Omental fat pad (tissue), 3 donors: ENCODE measurements at regions not wholly inside any gene's neighbourhood (a gene's known extent, or its start where the extent isn't known, plus 50 kb on each side); places are given as distances from the start of the nearest gene placed in this dataset.

Experiments used
- ATAC-seq: fragments of 150-250 bp; one replicate; pipeline ENCODE4 v1.9.1; 2016; ENCODE audit warnings: mild to moderate bottlenecking, moderate library complexity; ENCODE audit not compliant: low FRiP score
- DNase-seq: peaks from one replicate; pipeline ENCODE4 v3.0.0-alpha.2; 2019; ENCODE audit warnings: low spot score
- TF ChIP-seq, protein P1 (sequence below), 3 donors: fragments of 450-650 bp; IDR thresholded peaks; one replicate each; pipeline ENCODE4 v1.5.1; 2016 to 2017; ENCODE audit warnings: antibody characterized with exemption in 3 of 3, mild to moderate bottlenecking in 3 of 3, moderate library complexity in 2 of 3

DNA sequence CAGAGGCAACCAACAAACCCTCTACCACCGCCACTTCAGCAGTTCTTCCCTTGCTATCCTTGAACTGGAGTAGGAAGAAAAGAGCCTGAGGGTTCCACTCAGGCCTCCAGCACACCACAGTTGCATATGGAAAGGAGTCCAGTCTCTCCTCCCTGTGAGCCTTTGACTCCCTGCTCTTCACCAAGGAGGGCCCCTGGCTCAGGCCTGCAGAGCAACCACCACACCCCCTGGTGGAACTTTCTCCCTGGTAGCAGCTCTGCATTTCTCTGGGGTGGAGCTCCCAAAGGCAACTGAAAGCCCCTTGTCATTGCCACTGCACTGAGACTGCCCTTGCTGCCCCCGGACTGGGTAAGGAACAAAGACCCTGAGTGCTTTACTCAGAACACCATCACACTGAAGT is 1021.5 kb upstream of the ADGRL2 start:
- no peak for ATAC-seq
- DNase-seq: no peak
- TF ChIP-seq, protein P1, sequence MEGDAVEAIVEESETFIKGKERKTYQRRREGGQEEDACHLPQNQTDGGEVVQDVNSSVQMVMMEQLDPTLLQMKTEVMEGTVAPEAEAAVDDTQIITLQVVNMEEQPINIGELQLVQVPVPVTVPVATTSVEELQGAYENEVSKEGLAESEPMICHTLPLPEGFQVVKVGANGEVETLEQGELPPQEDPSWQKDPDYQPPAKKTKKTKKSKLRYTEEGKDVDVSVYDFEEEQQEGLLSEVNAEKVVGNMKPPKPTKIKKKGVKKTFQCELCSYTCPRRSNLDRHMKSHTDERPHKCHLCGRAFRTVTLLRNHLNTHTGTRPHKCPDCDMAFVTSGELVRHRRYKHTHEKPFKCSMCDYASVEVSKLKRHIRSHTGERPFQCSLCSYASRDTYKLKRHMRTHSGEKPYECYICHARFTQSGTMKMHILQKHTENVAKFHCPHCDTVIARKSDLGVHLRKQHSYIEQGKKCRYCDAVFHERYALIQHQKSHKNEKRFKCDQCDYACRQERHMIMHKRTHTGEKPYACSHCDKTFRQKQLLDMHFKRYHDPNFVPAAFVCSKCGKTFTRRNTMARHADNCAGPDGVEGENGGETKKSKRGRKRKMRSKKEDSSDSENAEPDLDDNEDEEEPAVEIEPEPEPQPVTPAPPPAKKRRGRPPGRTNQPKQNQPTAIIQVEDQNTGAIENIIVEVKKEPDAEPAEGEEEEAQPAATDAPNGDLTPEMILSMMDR (IDR thresholded peaks at IDR 0.05): no peak

DNA sequence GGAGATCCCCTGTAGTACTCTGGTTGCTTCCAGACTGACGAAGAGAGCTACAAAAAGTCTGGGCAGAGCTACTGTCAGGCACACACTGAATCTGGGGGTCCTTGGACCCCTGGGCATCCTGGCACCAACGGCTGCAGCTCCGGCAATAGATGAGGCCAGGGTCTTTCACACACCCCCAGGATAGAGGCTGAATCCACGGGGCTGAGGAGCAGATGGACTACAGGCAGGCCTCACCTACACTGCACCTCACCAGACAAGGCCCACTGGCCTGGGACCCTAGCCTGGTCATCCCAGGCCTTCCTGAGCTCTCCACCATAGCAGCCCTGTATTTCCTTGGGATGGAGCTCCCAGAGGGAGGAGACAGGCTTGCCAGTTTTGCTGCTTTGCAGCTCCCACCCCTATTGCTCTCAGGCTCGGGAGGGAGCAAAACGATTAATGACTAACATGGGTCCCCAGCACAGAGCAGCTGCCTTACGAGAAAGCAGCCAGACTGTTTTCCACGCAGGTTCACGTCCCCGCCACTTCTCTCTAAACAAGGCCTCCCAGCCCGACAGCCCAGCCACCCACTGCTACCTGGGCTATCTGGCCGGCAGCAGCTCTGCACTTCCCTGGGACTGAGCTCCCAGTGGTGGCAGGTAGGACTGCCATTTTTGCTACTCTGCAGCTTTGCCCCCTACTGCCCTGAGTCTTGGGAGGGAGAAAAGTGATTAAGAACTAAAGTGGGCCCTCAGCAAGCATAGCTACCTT is 1022.5 kb upstream of the ADGRL2 start:
- ATAC-seq (no peak), DNase-seq (no peak)
- TF ChIP-seq, protein P1 (IDR thresholded peaks at IDR 0.05): no peak

DNA sequence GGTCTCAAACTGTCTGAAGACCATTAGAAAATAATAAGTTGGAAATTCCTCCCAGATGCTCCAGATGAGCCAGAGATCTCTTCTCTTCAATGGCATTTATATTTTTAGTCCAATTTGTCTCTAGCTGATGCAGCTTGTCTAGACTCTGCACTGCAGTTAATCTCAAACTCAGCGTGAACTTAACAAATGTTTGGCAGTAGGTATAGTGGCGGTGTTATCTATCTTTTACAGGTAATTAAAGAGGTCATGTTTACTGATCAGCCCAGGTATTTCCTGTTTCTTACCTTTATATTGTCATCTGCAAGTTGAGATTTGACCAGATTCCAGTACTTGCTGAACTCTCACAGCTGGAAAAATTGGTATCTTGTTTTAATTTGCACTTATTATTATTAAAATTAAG is 1024.5 kb upstream of the ADGRL2 start:
- ATAC-seq (no peak), DNase-seq (no peak)
- TF ChIP-seq, protein P1 (IDR thresholded peaks at IDR 0.05): no peak

DNA sequence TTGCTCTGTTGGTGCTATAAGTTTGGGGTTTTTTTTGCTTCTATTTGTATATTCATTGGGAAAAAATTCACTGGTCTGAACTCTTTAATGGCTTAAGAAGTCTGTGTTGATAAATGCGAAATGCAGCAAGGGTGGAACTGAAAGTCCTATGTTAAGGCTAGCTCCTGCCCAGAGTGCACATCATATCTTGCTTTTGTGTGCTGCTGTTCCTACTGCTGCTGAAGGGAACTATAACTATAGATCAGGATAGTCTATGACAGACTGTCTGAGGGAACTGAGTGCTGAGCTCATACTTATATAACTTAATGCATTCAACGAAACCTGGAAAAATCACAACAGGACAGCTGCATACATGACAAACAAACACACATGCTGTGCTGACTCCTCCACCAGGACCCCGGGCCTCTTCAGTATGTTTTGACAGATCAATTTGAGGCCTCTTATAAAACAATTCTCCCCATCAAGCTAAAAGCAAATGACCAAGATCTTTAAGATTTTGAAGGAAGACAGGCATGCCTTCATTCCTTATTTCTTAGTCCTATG is 1031.5 kb upstream of the ADGRL2 start:
- ATAC-seq: no peak
- TF ChIP-seq, protein P1 (IDR thresholded peaks at IDR 0.05): no peak

DNA sequence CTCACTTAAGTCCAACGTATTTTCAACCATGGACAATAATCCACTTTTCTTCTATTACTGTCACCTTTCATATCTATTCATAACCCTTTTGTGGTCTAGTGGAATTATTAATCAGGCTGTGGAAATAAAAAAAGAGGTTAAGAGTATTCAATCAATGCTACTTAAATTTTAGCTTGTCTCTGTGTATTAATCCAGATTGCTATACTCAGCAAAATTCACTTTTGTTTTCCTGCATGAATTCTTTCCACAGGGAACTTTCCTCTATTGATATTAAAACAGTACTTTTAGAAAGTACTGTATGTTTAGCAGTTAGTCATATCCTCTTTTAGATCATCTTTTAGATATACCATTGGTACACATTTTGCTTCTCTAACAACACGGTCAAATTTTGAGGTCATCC is 1033.0 kb upstream of the ADGRL2 start:
- TF ChIP-seq, protein P1 (IDR thresholded peaks at IDR 0.05): no peak
- ATAC-seq (no peak), DNase-seq (no peak)

More for the DNA sequence above, 1031.5 kb upstream of the ADGRL2 start:
- DNase-seq: no peak

DNA sequence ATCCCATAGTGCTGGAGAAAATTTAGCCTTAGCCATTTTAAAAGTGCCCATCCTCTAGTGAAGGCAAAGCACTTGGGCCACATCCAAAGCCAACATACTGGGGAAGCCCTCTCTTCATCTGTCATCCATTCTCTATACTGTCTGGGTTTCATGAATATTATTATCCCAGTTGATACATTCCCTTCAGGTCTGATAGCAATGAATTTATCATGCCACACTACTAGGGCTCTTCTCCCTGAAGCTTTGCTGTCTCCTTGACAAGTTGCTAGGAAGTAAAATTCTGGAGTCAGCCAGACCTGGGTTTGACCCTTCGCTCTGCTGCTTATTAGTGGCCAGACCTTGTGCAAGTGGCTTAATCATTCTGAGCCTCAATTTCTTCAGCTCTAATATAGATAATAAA is 1041.4 kb upstream of the ADGRL2 start:
- ATAC-seq: no peak
- TF ChIP-seq, protein P1 (IDR thresholded peaks at IDR 0.05): no peak
- DNase-seq: no peak

DNA sequence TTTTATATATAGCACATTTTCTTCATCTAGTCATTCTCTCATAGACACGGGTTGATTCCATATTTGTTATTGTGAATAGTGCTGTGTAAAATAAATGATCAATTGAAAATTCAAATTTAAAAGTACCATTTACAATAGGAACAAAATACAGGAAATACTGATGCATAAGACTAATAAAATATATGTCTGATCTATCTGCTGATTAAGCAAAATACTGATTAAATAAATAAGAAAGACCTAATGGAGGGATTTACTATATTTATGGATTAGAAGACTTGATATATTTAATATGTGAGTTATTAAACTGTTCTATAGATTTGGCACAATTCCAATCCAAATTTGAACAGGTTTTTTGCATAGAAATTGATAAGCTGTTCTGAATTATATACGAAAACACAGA is 1044.8 kb upstream of the ADGRL2 start:
- no peak for DNase-seq
- TF ChIP-seq, protein P1 (IDR thresholded peaks at IDR 0.05): no peak
- ATAC-seq: no peak
